Posterior cingulate gyrus (tissue), 11 donors: ENCODE measurements at regions not wholly inside any gene's neighbourhood (a gene's known extent, or its start where the extent isn't known, plus 50 kb on each side); places are given as distances from the start of the nearest gene placed in this dataset.

ENCODE experiments used
- DNase-seq, 10 donors: peaks; one replicate each; pipeline versions ENCODE4 v3.0.0 to v3.0.0-alpha.2; 2020 to 2021; ENCODE audit warnings: mixed read lengths in 3 of 10
- intact Hi-C: fragments of 100-400 bp; cut with DNase I; formaldehyde crosslinking; loops from one replicate; pipeline ENCODE4 v1.15.1; 2023

DNA sequence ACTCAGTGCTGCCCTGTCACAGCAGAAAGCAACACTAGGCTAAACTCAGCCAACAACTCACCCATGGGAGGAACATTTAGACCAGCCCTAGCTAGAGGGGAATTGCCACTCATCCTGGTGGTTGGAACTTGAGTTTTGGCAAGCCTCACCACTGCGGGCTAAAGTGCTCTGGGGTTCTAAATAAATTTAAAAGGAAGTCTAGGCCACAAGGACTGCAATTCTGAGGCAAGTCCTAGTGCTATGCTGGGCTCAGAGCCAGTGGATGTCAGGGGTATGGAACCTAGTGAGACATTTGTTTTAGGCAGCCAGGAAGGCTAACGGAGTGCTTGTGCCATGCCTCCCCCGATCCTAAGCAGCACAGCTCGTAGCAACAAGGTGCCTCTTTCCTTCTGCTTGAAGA is 78.0 kb downstream of the RGS13 start:
- intact Hi-C loops, result no loop called here

GRCh38 chr1:192724670-192725069 is 84.2 kb upstream of the RGS2 start:
- no peak for DNase-seq
- intact Hi-C loops, result no loop called here

More for the DNA sequence above, 78.0 kb downstream of the RGS13 start:
- no peak for DNase-seq

DNA sequence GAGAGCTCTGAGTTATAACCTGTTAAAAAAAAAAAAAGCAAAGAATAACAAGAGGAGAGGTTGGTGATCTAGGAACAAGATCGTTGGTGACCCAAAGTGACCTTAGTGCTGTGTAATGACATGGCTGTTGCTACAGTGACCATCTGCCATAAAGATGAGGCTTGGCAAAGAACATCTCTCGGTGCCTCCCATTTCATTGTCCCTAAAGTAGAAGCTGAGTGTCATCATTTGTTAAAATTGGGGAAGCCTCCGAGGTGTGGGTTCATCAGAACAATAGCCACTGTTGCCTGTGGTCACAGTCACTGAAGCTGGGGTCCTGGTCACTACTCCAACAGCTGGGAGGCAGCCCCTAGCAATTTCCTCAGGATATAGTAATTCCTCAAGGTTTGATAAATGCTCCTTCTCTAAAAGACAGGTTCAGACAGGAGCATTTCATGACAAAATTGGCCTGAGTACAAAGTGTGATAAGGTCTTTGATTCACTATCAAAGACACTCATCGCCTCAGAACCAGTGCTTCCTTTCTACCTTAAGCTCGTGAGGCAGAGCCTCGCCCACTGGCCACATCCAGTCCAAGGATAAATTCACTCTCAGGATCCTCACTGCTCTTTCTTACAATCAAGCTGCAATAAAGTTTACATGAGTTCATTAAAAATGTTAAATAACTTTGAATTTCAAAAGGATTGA is 81.9 kb upstream of the RGS2 start:
- intact Hi-C loops, result no loop called here
- no peak for DNase-seq

DNA sequence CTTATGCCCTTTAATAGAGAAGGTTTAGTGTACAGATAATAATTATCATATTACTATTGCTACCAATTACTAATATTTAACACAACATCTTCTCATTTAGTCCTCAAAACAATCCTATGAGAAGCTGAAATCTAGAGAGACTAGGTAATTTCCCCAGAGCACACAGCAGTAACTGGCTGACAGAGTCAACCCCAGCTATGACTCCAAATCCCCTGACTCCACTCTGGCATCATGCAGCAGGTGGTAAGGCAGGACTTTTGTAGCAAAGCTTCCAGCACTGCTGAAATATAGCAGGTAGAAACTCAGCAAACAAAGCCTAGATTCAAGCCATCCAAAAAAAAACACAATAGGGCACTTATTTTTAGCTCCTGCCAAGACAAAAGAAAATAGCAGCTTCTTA is 79.3 kb upstream of the RGS2 start:
- DNase-seq, result no peak

GRCh38 chr1:192730198-192730597 is 78.6 kb upstream of the RGS2 start:
- intact Hi-C loops, result no loop called here
- DNase-seq, result no peak

More for the DNA sequence above, 79.3 kb upstream of the RGS2 start:
- intact Hi-C loops, result no loop called here

- DNase-seq, result no peak
- intact Hi-C loops, result no loop called here
Observed at GRCh38 chr1:192732787-192733186, 76.1 kb upstream of the RGS2 start.

DNA sequence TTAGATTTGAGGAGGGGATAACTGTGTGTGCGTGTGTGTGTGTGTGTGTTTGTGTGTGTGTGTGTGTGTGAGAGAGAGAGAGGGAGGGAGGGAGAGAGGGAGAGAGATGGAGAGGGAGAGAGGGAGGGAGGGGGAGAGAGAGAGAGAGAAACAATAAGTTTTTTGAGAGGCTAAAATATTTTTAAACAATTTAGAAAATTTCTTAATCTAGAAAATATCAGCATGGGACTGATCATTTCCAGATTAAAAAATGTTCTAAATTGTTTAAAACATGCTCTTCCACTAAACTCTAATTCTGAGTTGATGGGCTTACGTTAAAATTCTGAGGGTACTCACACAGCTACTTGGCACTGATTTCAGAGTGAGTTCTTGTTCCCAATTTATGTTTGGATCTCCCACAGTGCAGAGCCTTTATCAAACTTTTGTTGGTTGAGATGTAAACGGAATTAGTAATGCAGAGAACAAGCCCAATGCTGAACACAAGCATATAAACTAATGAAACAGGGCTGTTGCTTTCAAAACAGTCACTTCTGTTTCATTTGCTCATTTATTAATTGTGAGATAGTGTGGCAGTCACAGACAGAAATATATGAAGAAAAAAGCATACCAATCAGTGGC is 73.4 kb upstream of the RGS2 start:
- intact Hi-C loops, result no loop called here
- no peak for DNase-seq

GRCh38 chr1:192737306-192737705 is 71.5 kb upstream of the RGS2 start:
- no peak for DNase-seq
- intact Hi-C loops, result no loop called here

DNA sequence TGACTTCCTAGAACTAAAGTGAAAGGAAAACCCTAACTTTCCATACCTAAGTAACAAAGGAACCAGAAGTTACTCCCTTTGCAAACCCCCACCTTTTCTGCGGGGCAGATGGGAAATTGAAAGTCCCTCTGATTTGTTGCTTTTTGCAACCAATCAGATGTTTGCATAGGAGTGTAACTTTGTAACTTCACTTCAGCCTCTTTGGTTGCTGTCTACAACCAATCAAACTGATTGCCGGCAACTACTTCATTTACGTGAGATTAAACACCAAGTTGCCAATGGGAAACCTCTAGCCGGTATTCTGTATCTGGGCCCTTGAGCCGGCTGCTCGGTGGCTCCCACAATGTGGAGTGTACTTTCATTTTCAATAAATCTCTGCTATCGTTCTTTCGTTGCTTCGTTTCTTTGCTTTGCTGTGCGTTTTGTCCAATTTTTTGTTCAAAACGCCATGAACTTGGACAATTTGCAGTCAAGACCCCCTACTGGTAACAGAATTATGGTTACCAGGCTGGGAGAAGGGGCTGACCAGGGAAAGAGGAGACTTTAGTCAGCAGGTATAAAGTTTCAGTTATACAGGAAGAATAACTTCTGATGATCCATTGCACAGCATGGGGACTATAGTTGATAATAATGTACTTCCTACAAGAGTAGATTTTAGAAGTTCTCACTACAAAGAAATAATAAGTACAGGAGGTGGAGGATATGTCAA is 69.2 kb upstream of the RGS2 start:
- intact Hi-C loops, result no loop called here
- DNase-seq, result no peak

DNA sequence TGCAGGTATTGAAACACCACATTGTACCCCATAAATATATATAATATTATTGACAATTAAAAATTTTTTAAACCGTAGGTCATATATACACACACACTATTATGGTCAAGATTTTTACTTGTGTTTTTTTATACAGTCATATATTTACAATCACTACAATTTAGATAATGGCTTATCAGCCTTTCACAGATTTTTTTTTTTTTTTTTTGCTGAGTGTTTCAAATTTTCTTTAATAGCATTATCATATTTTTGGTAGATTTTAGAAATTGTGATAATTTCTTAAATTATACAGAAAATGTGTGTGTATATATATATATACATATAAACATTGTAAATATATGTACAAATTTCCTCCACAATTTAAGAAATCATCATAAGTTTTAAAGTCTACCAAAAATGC is 68.6 kb upstream of the RGS2 start:
- DNase-seq, result no peak
- intact Hi-C loops, result no loop called here

- no peak for DNase-seq
- intact Hi-C loops, result no loop called here
Observed at GRCh38 chr1:192741095-192741494, 67.7 kb upstream of the RGS2 start.

- DNase-seq, result no peak
- intact Hi-C loops, result no loop called here
Observed at GRCh38 chr1:192747301-192747700, 61.5 kb upstream of the RGS2 start.

DNA sequence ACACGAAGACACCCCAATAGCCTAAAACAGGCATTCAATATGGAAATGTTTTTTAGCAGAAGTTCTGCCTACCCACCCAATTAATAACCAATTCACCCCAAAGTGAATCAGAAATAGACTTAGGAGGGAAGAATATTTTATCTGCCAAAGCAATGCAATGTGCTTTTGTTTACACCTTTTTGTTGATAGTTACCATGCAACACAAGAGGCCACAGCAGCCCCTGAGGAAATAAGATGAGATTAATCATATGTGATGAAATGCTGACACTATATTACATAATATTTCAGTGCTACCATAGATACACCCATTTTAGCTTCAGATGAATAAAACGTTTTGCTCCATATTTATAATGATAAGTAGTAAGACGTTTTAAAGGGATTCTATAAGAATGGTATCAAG is 60.9 kb upstream of the RGS2 start:
- intact Hi-C loops, result no loop called here
- no peak for DNase-seq

GRCh38 chr1:192749349-192749748 is 59.5 kb upstream of the RGS2 start:
- intact Hi-C loops, result no loop called here
- DNase-seq, result no peak

DNA sequence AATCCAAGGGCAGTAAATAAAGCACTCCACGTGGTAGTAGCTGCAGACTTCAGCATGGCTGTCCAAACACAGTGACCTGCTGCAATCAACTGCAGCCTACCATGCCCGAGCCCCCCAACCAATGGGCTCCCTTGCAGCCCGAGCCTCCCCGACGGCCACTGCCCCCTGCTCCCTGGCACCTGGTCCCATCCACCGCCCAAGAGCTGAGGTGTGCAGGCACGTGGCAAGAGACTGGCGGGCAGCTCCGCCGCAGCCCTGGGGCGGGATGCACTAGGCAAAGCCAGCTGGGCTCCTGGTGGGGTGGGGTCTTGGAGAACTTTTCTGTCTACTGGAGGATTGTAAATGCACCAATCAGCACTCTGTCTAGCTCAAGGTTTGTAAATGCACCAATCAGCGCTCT is 57.6 kb upstream of the RGS2 start:
- peak in 3 of 10 donors; percentile 59 to 70 (median 65) for DNase-seq
- intact Hi-C loops, result no loop called here

GRCh38 chr1:192756314-192756713 is 52.5 kb upstream of the RGS2 start:
- DNase-seq, result no peak
- intact Hi-C loops, result no loop called here

DNA sequence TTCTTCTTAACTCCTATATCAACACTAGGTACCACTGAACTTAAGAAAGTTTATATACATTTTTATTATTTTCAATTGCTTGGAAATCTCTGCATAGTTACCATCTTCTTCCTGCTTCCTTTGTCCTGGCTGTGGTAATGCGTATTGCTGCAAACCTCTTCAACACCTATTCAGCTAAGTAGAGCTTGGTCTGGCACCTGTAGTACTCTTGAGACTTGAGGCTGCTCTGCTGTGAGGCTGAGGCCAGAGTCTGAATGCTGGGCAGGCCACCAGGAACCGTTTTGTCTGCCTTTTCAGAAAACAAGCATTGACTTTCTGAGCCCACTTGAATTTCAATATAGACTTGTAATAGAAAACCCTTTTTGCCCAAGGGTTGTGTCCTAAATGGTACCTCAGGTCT is 52.0 kb upstream of the RGS2 start:
- intact Hi-C loops, result no loop called here
- DNase-seq, result no peak

DNA sequence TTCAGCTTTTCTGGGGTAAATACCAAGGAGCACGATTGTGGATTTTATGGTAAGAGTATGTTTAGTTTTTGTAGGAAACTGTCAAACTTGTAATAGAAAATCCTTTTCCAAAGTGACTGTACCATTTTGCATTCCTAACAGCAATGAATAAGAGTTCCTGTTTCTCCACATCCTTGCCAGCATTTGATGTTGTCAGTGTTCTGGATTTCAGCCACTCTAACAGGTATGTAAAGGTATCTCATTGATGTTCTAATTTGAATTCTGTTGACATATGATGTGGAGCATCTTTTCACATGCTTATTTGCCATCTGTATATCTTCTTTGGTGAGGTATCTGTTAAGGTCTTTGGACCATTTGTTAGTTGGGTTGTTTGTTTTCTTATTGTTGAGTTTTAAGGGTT is 50.3 kb upstream of the RGS2 start:
- no peak for DNase-seq
- intact Hi-C loops, result no loop called here
